NT2/D1 (cell line): ENCODE measurements at regions not wholly inside any gene's neighbourhood (a gene's known extent, or its start where the extent isn't known, plus 50 kb on each side); places are given as distances from the start of the nearest gene placed in this dataset.

Experiments used
- SUZ12 ChIP-seq: IDR thresholded peaks from 2 replicates; pipeline ENCODE4 v1.6.1; 2011; ENCODE audit not compliant: insufficient read length, insufficient read depth; ENCODE audit errors: extremely low read depth
- YY1 ChIP-seq: IDR thresholded peaks from 2 replicates; pipeline ENCODE4 v1.6.1; 2011; ENCODE audit not compliant: insufficient read length, insufficient read depth
- ZNF274 ChIP-seq: IDR thresholded peaks from 2 replicates; pipeline ENCODE4 v1.6.1; 2011; ENCODE audit warnings: mild to moderate bottlenecking, low read depth, low read length

DNA sequence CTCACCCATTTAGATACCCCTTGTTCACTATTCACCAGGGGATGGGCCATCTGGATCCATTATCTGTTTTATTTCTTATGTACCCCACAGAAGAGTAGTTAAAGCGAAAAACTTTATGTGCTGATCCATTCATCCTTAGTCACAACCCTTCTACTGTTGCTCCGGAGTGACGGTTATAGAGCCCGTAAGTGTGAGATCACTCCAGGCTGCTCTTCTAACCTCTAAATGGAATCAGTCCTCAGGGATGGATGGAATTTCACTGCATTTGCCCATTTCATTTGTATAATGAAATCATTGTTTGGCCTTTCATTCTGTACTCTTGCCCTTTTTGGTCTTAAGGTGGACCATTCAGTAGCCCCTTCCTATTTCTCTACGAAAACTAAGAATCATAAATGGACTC lies 409.3 kb upstream of the RUNX1 start:
- TF ChIP-seq ZNF274 (no peak), YY1 (no peak), SUZ12 (no peak)
